Upper lobe of right lung (tissue), 1 donor: ENCODE measurements at regions not wholly inside any gene's neighbourhood (a gene's known extent, or its start where the extent isn't known, plus 50 kb on each side); places are given as distances from the start of the nearest gene placed in this dataset.

Experiments
- ATAC-seq: fragments of 200-7000 bp; cut with Tn5 transposase; one replicate; pipeline ENCODE4 v1.9.1; 2020; ENCODE audit warnings: mild to moderate bottlenecking, moderate library complexity
- DNase-seq: peaks from one replicate; pipeline ENCODE4 v3.0.0-alpha.2; 2020
- H3K27ac ChIP-seq: fragments of 200-600 bp; one replicate; pipeline ENCODE4 v1.8.0; 2022
- H3K27me3 ChIP-seq: fragments of 200-600 bp; one replicate; pipeline ENCODE4 v1.8.0; 2022; ENCODE audit warnings: mild to moderate bottlenecking
- H3K36me3 ChIP-seq: fragments of 200-600 bp; one replicate; pipeline ENCODE4 v1.8.0; 2022
- H3K4me1 ChIP-seq: fragments of 200-600 bp; one replicate; pipeline ENCODE4 v1.8.0; 2022
- H3K4me3 ChIP-seq: fragments of 200-600 bp; one replicate; pipeline ENCODE4 v1.8.0; 2022; ENCODE audit warnings: mild to moderate bottlenecking
- H3K9me3 ChIP-seq: fragments of 200-600 bp; one replicate; pipeline ENCODE4 v1.8.0; 2022
- intact Hi-C: fragments of 100-400 bp; cut with DNase I; formaldehyde crosslinking; loops from one replicate; pipeline ENCODE4 v1.11.0; 2022
- TF ChIP-seq, protein P1 (sequence below): fragments of 200-600 bp; IDR thresholded peaks from one replicate; pipeline ENCODE4 v1.8.0; 2022; ENCODE audit warnings: antibody characterized with exemption
- donor health status: DM: no; HTN: yes; CAD: no; lungs with severe emphysema.

DNA sequence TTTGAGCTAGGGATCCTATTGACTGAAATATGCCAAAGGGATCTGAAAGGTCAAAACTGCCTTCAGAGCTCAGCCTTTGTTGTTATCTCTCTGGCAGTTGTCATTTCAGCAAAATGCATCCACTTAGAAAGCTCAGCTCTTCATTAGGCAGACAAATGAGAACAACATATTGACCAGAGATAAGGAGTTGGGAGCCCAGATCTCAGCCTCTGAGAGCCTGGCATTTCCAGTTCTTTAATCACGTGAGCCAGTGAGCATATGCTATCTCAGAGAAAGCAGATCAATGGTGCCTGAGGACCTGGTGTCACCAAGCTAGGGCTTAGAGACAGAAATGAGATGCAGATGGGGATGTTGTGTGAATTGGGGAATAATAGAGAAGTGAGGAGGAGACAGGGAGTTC is 101.1 kb downstream of the DAD1 start:
- Histone ChIP-seq H3K4me1 (no peaks in the 10 kb centered on the region), H3K4me3 (no peak overlapping the region), H3K27ac (no peak overlapping the region), H3K36me3 (no peaks in the 10 kb centered on the region), H3K9me3 (no peaks in the 10 kb centered on the region), H3K27me3 (no peaks in the 10 kb centered on the region)
- ATAC-seq (no peak), DNase-seq (no peak)
- intact Hi-C loops = no loop called here
- TF ChIP-seq, protein P1, sequence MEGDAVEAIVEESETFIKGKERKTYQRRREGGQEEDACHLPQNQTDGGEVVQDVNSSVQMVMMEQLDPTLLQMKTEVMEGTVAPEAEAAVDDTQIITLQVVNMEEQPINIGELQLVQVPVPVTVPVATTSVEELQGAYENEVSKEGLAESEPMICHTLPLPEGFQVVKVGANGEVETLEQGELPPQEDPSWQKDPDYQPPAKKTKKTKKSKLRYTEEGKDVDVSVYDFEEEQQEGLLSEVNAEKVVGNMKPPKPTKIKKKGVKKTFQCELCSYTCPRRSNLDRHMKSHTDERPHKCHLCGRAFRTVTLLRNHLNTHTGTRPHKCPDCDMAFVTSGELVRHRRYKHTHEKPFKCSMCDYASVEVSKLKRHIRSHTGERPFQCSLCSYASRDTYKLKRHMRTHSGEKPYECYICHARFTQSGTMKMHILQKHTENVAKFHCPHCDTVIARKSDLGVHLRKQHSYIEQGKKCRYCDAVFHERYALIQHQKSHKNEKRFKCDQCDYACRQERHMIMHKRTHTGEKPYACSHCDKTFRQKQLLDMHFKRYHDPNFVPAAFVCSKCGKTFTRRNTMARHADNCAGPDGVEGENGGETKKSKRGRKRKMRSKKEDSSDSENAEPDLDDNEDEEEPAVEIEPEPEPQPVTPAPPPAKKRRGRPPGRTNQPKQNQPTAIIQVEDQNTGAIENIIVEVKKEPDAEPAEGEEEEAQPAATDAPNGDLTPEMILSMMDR = no peak

DNA sequence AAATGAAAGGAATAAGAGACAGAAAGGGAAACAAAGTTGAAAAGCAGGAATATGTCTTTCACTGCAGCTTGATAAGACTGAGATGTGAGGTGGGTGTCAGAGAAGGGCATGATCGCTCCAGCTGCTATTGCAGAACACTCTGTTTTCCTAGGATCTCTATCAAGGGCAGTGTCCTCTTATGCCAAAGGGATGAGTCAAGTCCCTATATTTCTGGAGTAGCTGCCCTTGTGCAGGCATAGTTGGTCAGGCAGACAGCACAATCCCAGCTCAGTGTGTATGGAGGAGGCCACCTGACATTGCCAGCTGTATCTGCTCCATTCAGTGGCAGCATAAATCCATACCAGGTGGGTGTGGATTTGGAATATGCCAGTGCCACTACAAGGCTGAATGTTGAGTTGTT is 101.6 kb downstream of the DAD1 start:
- intact Hi-C loops = no loop called here
- DNase-seq (no peak), ATAC-seq (no peak)
- Histone ChIP-seq H3K27me3 (no peaks in the 10 kb centered on the region), H3K9me3 (no peaks in the 10 kb centered on the region), H3K27ac (no peak overlapping the region), H3K36me3 (no peaks in the 10 kb centered on the region), H3K4me1 (no peaks in the 10 kb centered on the region), H3K4me3 (no peak overlapping the region)
- TF ChIP-seq, protein P1 = no peak

DNA sequence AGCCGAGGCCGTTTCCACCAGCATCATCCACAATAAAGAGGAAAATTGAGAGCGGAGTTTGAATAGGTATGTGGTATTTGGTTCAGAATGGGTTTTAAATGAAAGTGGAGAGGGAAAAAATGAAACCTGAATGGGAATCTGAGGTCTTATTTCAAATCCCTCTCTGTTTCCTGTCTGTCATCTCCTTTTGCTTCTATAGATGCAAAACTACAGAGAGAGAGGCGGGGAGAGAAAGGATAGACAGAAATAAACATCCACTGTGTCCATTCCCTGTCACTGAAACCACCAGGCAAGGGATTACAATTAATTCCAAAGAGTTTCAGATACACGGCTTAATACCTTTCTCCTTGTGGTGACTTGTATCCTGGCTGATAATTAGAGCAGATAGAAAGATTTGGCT is 102.3 kb downstream of the DAD1 start:
- H3K27ac ChIP-seq = no peak overlapping the region
- ATAC-seq = no peak
- intact Hi-C loops = no loop called here

GRCh38 chr14:22485649-22486048 is 103.4 kb downstream of the DAD1 start:
- intact Hi-C loops = no loop called here
- H3K9me3 ChIP-seq = no peaks in the 10 kb centered on the region
- no peaks in the 10 kb centered on the region for H3K36me3 ChIP-seq
- TF ChIP-seq, protein P1 = no peak
- ATAC-seq = no peak
- no peaks in the 10 kb centered on the region for H3K4me1 ChIP-seq
- H3K27ac ChIP-seq = no peak overlapping the region
- no peak overlapping the region for H3K4me3 ChIP-seq
- no peaks in the 10 kb centered on the region for H3K27me3 ChIP-seq
- no peak for DNase-seq

More for the DNA sequence above, 102.3 kb downstream of the DAD1 start:
- H3K27me3 ChIP-seq = no peaks in the 10 kb centered on the region
- DNase-seq = no peak
- TF ChIP-seq, protein P1 = no peak
- no peak overlapping the region for H3K4me3 ChIP-seq
- H3K36me3 ChIP-seq = no peaks in the 10 kb centered on the region
- no peaks in the 10 kb centered on the region for H3K4me1 ChIP-seq
- no peaks in the 10 kb centered on the region for H3K9me3 ChIP-seq

GRCh38 chr14:22485178-22485577 is 103.8 kb downstream of the DAD1 start:
- intact Hi-C loops = no loop called here
- Histone ChIP-seq H3K4me3 (no peak overlapping the region), H3K4me1 (no peaks in the 10 kb centered on the region), H3K27me3 (no peaks in the 10 kb centered on the region), H3K27ac (no peak overlapping the region), H3K36me3 (no peaks in the 10 kb centered on the region), H3K9me3 (no peaks in the 10 kb centered on the region)
- no peak for DNase-seq
- TF ChIP-seq, protein P1 = no peak
- ATAC-seq = no peak

- intact Hi-C loops = no loop called here
- Histone ChIP-seq H3K4me3 (no peak overlapping the region), H3K36me3 (no peaks in the 10 kb centered on the region), H3K27ac (no peak overlapping the region), H3K4me1 (no peaks in the 10 kb centered on the region), H3K27me3 (no peaks in the 10 kb centered on the region), H3K9me3 (no peaks in the 10 kb centered on the region)
- TF ChIP-seq, protein P1 = no peak
- DNase-seq = no peak
- ATAC-seq = no peak
Observed at GRCh38 chr14:22484632-22485031, 104.4 kb downstream of the DAD1 start.
